Breast epithelium (tissue), 4 donors: ENCODE measurements at regions not wholly inside any gene's neighbourhood (a gene's known extent, or its start where the extent isn't known, plus 50 kb on each side); places are given as distances from the start of the nearest gene placed in this dataset.

Source experiments
- DNase-seq, 2 donors: peaks; one replicate each; pipeline ENCODE4 v3.0.0-alpha.2; 2019; ENCODE audit warnings: low spot score in 2 of 2
- H3K27ac ChIP-seq, 2 donors: fragments of 200-600 bp; sonication (generic) in 1 of 2; one replicate each; pipeline ENCODE4 v1.5.1; 2016 to 2019; ENCODE audit warnings: mild to moderate bottlenecking in 1 of 2
- H3K27me3 ChIP-seq, 2 donors: fragments of 200-600 bp; sonication (generic) in 1 of 2; one replicate each; pipeline versions ENCODE4 v1.5.1 to v1.6.0; 2017 to 2019; ENCODE audit warnings: control low read depth in 1 of 2, mild to moderate bottlenecking in 1 of 2
- H3K36me3 ChIP-seq: fragments of 200-600 bp; one replicate; pipeline ENCODE4 v1.5.1; 2019
- H3K4me1 ChIP-seq, 2 donors: fragments of 200-600 bp; sonication (generic); one replicate each; pipeline ENCODE4 v1.5.1; 2016 to 2019; ENCODE audit warnings: control low read depth in 1 of 2
- H3K4me3 ChIP-seq, 3 donors: fragments of 200-600 bp; sonication (generic); 1 replicate in 2 of 3; 2 replicates in 1 of 3; pipeline ENCODE4 v1.5.1; 2016 to 2019; ENCODE audit warnings: mild to moderate bottlenecking in 3 of 3, moderate library complexity in 2 of 3
- H3K9me3 ChIP-seq, 2 donors: fragments of 200-600 bp; sonication (generic) in 1 of 2; one replicate each; pipeline ENCODE4 v1.5.1; 2016 to 2019; ENCODE audit warnings: control low read depth in 1 of 2
- POLR2A ChIP-seq: fragments of 450-650 bp; IDR thresholded peaks from one replicate; pipeline ENCODE4 v1.6.1; 2016; ENCODE audit warnings: antibody characterized with exemption, mild to moderate bottlenecking, moderate library complexity
- POLR2AphosphoS5 ChIP-seq, 3 donors: sonication (generic); formaldehyde crosslinking; IDR thresholded peaks; one replicate each; pipeline ENCODE4 v1.6.1; 2017; ENCODE audit warnings: antibody characterized with exemption in 3 of 3
- intact Hi-C: fragments of 100-400 bp; cut with DNase I; formaldehyde crosslinking; loops from one replicate; pipeline ENCODE4 v1.15.1; 2023; ENCODE audit warnings: low total_unique reads
- TF ChIP-seq, protein P1 (sequence below), 3 donors: fragments of 450-650 bp; IDR thresholded peaks; one replicate each; pipeline ENCODE4 v1.5.1; 2016 to 2017; ENCODE audit warnings: antibody characterized with exemption in 3 of 3, mild to moderate bottlenecking in 3 of 3, moderate library complexity in 3 of 3

DNA sequence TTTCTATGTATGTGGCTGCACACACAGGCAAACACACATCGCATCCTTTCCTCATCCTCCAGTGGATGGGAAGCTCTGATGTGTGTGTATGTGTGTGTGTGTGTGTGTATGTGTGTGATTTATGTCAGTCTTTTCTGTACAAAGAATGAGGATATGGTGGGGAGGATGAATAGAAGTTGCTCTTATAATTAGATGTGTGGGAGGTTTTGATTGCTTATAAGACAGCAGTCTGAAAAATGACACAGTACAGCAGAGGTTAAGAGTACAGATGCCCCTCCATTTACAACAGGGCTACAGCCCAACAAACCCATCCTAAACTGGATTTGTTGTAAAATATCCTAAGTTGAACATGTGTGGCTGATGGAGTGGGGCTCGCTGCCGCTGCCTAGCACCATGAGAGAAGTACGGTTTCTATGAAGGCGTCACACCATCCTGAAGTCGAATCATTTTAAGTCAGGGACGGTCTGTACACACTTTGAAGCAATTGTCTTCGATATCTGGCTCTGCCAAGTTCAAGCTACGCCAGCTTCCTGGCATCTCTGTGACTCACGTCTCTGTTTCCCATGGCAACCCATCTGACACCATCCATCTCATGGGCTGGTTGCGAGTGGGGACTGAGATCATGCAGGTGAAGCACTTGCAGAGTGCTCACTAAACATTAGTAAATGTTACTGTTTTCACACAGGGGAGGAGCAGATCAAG, 252.6 kb downstream of the MYLK4 start:
- H3K36me3 ChIP-seq = no peaks in the 10 kb centered on the region
- no peaks in the 10 kb centered on the region for H3K27me3 ChIP-seq
- H3K4me3 ChIP-seq = no peak overlapping the region
- TF ChIP-seq, protein P1, sequence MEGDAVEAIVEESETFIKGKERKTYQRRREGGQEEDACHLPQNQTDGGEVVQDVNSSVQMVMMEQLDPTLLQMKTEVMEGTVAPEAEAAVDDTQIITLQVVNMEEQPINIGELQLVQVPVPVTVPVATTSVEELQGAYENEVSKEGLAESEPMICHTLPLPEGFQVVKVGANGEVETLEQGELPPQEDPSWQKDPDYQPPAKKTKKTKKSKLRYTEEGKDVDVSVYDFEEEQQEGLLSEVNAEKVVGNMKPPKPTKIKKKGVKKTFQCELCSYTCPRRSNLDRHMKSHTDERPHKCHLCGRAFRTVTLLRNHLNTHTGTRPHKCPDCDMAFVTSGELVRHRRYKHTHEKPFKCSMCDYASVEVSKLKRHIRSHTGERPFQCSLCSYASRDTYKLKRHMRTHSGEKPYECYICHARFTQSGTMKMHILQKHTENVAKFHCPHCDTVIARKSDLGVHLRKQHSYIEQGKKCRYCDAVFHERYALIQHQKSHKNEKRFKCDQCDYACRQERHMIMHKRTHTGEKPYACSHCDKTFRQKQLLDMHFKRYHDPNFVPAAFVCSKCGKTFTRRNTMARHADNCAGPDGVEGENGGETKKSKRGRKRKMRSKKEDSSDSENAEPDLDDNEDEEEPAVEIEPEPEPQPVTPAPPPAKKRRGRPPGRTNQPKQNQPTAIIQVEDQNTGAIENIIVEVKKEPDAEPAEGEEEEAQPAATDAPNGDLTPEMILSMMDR (IDR thresholded peaks at IDR 0.05) = no peak
- TF ChIP-seq POLR2AphosphoS5 (IDR thresholded peaks at IDR 0.05) = no peak
- TF ChIP-seq POLR2A = no peak
- H3K27ac ChIP-seq = no peak overlapping the region
- DNase-seq = no peak
- H3K4me1 ChIP-seq = no peaks in the 10 kb centered on the region
- intact Hi-C loops = no loop called here
- H3K9me3 ChIP-seq = no peaks in the 10 kb centered on the region

DNA sequence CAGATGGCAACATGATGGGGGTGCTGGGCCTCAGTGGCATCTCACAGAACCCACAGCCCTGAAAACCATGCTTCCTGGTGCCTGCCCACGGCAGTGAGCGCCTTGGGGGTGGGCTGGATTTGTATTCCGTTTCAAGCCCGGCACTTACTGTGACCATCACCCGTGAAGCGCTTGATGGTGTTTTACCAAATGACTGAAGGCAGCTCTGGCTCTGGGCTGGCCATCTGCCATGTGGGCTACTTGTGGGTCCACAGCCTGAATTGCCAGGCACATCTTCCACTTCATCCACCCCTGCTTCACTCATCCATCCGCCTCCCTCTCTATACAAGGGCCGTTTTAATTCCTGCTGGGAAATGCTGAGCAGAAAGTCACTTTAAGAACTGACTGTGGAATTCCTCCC, 250.9 kb upstream of the GMDS start:
- Histone ChIP-seq H3K27me3 (no peaks in the 10 kb centered on the region), H3K36me3 (no peaks in the 10 kb centered on the region), H3K9me3 (no peaks in the 10 kb centered on the region), H3K4me3 (no peak overlapping the region), H3K27ac (no peak overlapping the region), H3K4me1 (no peaks in the 10 kb centered on the region)
- TF ChIP-seq POLR2A (no peak), POLR2AphosphoS5 (IDR thresholded peaks at IDR 0.05) (no peak)
- TF ChIP-seq, protein P1 (IDR thresholded peaks at IDR 0.05) = no peak
- intact Hi-C loops = no loop called here
- no peak for DNase-seq

DNA sequence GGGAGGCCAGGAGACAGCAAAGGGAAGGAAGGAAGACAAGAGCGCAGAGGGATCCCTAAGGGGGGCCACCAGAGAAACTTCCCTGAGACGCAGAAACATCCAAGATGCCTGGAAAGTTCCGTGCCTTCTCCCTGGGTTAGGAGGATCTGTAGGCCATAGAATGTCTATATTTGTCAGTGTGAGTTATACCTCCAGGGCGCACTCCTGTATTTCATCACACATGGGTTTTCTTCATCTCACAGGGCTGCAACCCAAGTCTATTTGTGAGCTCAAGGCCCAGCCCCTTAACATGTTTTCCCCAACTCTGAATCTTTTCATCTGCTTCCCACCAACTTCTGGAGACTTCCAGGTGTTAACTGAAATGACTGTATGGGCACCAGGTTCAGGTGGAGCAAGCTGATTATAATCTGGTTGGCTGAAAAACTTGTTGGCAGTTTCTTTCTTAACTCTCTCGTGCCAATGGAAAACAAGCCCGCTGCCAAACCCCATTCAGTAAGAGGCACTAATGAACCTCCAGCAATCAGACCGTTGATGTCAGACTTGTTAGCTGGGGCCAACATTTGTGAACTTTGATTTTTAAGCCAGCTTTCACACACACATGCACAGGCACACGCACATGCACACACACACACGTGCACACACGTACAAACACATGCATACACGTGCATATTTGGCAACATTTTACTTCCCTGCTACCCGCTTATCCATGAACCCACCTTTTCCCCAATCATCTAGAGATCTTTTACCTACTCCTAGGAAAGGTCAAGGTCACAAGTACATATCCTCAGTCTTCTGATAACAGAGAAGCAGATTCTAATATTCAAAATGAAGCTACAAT, 247.5 kb upstream of the GMDS start:
- intact Hi-C loops = no loop called here
- peak overlapping the region in 1 of 2 donors; percentile 36 for H3K27ac ChIP-seq
- no peak for TF ChIP-seq POLR2AphosphoS5 (IDR thresholded peaks at IDR 0.05)
- TF ChIP-seq, protein P1 (IDR thresholded peaks at IDR 0.05) = no peak
- no peak for TF ChIP-seq POLR2A
- no peaks in the 10 kb centered on the region for H3K9me3 ChIP-seq
- H3K36me3 ChIP-seq = no peaks in the 10 kb centered on the region
- no peak overlapping the region for H3K4me3 ChIP-seq
- no peaks in the 10 kb centered on the region for H3K27me3 ChIP-seq
- no peaks in the 10 kb centered on the region for H3K4me1 ChIP-seq
- no peak for DNase-seq

DNA sequence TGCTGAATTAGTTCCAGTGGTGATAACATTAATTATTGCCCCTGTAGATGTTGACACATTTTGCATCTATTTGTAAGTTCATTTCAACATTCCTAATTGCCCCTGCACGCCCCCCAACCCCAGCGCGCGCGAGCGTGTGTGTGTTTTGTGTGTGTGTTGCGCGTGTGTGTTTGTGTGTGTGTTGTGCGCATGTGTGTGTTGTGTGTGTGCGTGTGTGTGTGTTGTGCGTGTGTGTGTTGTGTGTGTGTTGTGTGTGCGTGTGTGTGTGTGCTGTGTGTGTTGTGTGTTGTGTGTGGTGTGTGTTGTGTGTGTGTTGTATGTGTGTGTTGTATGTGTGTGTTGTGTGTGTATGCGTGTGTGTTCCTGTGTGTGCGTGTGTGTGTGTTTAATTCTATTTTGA, 245.7 kb upstream of the GMDS start:
- no peaks in the 10 kb centered on the region for H3K36me3 ChIP-seq

More for the DNA sequence above, 245.7 kb upstream of the GMDS start:
- Histone ChIP-seq H3K4me1 (no peaks in the 10 kb centered on the region), H3K27ac (no peak overlapping the region), H3K27me3 (no peaks in the 10 kb centered on the region), H3K4me3 (no peak overlapping the region), H3K9me3 (no peaks in the 10 kb centered on the region)
- TF ChIP-seq POLR2AphosphoS5 (IDR thresholded peaks at IDR 0.05) (no peak), POLR2A (no peak)
- TF ChIP-seq, protein P1 (IDR thresholded peaks at IDR 0.05) = no peak
- no peak for DNase-seq
- intact Hi-C loops = no loop called here
